HG03280 (cell line): ENCODE measurements at regions not wholly inside any gene's neighbourhood (a gene's known extent, or its start where the extent isn't known, plus 50 kb on each side); places are given as distances from the start of the nearest gene placed in this dataset.
"Not testable (repeated sequence)": the region's sequence is repeated elsewhere in the genome, so short reads cannot be mapped to it uniquely, and the experiment has no call there.

Experiments
- ATAC-seq: cut with Tn5 transposase; IDR thresholded peaks from one replicate; pipeline ENCODE4 v1.9.1; 2021; ENCODE audit warnings: mild to moderate bottlenecking, moderate library complexity; ENCODE audit not compliant: unreplicated experiment

DNA sequence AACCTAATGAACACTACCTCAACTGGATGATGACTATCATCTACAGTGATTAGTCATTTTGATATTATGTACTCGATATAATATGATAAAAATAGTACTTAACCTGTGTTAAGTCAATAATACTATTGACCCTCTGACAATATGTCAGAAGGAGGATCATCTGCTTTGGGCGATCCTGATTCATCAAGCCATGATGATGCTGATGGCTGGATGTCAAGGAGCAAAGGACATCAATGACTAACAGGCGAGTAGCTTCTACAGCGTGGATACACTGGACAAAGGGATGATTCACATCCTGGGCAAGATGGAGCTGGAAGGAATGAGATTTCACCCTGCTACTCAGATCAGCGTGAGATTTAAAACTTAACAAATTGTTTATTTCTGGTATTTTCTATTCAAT is 94.4 kb upstream of the SKAP2 start:
- no peak for ATAC-seq

DNA sequence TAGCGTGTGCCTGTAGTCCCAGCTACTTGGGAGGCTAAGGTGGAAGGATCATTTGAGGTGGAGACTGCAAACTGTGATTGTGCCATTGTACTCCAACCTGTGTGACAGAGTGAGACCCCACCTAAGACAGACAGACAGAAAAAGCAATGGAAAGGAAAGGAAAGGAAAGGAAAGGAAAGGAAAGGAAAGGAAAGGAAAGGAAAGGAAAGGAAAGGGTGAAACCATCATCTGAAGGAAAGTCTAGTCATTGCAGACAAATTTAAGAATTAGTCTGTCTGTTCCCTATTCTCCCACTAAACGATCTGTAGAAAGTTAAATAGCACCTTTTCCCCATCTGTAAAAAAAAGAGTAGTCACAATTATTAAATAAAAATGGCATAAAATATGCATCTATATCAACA is 91.1 kb upstream of the SKAP2 start:
- no peak for ATAC-seq

DNA sequence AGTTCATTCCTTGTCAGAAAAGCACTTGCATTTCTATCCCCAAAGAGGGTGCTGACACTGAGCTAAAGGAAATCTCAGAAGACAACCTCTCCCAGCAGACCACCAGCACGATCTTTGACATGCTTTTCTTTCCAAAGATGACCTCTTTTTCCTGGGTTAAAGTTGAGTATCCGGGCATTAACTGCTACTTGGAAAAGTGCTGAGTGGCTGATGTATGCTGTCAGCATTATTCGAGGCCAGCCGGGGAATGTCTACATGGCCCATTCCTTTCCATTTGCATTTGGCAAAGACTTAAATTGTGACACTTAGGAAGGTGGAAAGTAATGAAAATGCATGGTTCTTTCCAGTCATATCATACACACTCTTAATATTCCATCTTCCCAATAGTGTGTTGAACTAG is 90.6 kb upstream of the SKAP2 start:
- no peak for ATAC-seq

DNA sequence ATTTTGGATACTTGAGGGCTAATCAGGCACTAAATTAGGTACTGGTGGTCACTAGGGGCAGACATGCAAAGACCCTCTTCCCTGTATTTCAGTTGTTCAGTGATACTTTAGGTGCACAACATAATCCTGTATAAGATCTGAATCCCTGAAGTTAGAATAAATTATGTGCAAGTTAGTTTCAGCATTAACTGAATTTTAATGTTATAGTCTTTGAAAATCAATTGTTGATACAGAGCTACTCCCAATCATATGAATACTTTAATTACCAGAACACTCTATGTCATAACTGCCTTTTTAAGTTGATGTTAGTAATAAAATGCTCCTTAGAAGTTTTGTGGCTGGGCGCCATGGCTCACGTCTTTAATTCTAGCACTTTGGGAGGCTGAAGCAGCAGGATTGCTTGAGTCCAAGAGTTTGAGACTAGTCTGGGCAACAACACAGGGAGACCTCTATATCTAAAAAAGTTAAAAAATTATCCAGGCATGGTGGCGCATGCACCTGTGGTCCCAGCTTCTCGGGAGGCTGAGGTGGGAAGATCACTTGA is 87.1 kb upstream of the SKAP2 start:
- no peak for ATAC-seq

DNA sequence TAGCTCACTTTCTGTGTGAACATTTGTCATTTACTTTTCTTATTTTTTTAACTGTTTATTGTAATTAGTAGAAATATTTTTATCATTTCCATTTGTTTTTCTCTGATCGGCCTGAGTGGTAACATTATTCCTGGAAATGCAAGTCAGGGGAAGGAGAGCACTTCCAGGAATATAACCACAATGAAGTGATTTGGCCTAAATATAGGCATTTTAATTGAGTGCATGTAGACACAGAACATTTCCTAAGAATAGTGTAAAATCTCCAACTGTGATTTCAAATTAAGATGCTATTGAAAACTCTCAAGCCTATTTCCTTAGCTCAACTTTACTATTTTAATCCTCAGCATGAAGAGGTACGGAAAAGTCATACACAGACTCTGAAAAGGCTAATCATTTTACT is 86.5 kb upstream of the SKAP2 start:
- no peak for ATAC-seq

DNA sequence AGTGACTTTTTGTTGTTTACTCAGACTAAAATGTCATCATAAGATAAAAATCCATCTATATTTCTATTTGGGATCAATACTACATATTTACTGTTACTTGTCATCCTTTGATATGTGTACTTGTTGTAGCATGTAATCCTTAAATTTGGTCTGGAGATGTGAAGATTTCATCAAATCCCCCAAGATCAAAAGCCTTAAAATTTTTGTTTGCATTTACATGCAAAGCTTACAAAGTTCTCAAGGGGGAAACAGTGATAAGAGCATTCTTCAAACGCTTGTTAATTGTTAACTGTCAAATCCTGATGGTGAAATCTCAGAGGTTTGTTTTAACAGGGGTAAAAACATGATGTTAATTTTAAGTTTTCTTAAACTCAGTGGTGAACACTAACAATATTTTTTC is 84.9 kb upstream of the SKAP2 start:
- no peak for ATAC-seq

DNA sequence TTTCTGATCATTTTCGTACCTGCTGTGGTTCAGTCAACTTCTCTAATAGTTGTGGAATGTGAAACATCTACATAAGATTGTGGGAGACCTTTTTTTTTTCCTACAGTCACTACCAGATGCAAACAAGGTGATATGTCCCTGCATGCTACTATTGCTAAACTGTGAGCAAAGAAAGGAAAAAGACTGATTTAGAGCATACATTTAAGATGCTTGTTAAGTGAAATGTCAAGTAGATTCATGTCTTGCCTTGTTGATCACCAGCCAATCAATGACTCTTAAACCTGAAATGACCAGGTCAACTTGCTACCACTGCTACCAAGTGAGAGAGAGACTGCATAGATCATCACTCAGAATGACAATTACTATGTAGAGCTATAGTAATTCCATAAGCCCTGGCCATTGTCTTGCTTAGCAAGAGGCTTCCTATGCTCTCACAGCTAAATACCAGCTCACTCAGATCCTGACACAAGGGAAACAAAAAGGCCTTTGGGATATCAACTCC is 84.3 kb upstream of the SKAP2 start:
- no peak for ATAC-seq

DNA sequence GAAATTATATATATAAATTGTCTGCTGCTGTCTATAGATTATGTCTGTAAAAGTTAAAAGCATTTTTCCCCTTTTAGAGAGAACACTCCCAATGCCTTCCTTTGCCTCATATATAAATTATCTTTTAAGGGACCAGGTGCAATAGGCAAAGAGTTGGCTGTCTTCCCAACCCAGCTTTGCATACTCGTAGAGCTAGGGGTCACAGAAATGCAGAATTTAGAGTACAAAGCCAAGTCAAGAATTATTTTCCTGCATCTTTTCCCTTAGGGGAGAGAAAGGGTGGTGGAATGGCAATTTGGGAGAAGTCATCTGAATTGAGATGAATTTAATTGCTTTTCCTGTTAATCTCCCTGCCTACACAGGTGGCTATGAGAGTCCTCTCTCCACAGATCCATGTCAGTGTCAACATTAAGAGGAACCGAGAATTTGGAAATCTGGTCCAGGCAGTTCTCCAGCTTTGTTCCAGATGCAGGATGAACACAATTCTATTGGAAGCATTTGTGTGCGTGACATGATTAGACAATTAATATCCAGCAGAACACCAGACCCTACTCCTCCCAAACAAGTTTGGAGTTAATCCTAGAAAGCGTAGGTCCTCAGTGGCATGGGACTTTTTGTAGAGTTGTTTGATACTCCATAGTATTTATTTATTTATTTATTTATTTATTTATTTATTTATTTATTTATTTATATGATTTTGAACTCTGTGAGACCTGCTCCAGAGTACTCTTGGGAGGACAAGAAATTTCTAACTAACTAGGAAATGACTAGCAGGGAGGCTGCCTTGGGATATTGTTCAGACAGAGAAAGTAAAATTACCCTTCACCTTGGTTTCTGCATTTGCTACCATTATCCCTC is 80.3 kb upstream of the SKAP2 start:
- no peak for ATAC-seq

DNA sequence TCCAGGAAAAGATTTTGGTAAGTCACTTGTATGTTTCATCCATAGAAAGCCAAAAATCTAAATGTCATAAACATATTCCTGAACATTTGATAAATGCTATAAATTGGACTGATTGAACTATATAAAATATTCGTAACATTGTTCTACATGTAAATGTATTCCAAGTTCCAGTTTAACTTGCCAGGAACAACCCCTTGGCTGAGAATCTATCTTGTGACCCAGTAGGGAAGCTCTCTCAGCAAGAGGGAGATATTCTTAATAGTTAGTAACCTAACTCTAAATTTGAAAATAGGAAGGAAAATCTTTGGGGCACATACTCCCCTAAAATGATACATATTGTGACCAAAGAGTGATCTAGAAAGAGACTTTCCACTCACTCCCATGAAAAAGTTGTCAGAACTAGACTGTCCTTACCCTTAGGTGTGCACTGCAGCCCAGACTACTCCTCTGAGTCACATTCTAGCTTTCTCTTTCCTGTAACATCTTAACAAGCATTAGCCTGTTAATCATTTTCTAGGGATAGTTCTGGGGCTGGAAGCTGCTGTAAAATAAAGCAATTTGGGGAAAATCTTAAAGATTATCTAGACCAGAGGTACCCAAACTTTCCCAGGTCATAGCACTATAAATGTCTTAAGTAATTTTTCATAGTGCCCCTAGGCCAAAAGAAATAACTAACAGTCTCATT is 73.7 kb upstream of the SKAP2 start:
- ATAC-seq: no peak

DNA sequence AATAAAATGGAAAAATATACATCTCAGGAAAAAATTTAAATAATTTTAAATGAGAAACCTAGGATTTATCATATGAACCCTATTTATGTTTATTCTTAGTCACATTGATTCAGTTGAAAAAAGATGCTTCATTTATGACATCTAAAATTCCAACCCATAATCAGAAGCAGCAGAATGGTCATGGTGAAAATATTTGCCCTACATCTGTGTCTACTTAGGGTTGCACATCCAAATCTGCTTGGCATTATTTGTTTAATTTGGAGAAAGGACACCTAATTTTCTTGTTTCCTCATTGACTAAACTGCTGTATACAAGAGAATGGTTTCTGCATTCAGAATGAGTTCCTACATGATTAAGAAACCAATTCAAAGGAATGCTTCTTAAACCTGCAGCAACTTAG is 72.9 kb upstream of the SKAP2 start:
- no peak for ATAC-seq

DNA sequence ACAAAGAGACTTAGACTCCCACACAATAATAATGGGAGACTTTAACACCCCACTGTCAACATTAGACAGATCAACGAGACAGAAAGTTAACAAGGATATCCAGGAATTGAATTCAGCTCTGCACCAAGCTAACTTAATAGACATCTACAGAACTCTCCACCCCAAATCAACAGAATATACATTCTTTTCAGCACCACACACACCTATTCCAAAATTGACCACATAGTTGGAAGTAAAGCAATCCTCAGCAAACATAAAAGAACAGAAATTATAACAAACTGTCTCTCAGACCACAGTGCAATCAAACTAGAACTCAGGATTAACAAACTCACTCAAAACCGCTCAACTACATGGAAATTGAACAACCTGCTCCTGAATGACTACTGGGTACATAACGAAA is 68.2 kb upstream of the SKAP2 start:
- not testable (repeated sequence) for ATAC-seq

DNA sequence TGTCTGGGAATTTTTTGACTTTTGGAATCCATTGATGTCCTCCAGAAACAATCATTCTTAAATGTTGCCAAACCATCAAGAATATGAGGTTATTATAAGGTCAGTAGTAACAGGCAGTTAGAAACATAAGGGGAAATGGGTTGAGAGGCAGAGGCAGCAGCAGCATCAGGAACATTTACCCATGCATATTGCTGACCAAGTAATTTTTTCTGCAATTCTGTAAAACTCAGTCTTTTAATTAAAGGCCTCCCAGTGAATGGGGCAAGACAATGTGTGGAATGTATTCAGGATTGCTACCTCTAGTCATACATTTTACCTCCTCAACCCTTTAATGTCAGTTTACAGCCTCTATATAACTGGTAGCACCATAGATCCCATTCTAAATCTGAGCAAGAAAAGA is 66.5 kb upstream of the SKAP2 start:
- no peak for ATAC-seq

DNA sequence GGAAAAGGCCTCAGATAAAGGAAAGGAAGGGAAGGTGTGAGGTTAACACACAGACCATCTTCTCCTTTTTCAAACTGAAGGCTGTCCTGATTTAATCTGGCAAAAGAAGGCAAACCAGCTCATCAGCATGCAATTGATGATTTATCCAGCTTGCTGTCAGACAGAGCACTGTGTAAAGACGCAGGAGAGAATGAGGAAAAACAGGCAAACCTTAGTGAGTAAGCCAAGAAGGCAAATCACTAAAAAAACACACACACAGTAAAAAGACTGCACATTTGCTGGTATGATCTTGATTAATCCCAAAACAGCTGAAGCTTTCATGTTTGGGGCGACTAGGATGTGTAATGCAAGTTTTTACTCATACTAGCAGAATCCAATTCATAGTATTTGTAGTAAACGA is 65.8 kb upstream of the SKAP2 start:
- no peak for ATAC-seq

DNA sequence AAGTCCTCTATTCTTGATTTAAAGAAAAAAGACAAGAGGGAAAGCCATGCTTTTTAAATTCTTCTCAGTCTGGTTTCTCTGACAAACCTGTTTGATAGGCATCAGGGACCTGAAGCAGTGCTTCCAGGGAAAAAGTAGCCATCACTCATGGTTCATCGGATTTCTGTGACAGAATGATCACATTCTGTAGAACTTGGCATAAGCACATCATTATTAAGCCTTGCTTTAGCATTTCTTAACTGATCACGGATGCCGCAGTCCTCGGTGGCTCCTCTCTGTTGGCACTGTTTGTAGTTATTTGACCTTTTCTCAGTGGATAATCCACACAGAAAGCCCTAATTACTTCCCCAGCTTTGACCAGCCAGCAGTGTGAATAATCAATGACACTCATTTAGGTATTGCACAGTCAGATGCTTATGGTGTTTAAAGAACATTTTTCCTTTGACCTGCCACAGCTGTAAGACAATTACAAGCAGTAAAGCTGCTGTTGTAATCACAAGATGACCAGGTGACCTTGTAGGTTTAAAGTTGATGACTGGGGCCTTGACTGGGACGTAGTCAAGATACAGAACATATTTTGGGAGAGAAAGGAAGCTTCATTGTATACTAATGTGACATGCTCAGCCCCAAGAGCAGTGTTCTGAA is 64.4 kb upstream of the SKAP2 start:
- no peak for ATAC-seq

DNA sequence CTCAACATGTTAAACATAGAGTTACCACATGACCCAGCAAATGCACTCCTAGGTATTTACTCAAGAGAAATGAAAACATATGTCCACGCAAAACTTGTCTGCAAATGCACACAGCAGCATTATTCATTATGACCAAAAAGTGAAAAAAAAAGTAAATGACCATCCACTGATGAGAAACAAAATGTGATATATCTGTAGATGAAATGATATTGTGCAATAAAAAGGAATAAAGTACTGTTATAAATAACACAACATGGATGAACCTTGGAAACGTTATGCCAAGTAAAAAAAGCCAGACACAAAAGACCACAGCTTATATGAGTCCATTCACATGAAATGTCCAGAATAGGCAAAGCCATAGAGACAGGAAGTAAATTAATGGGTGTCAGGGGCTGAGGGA is 61.4 kb upstream of the SKAP2 start:
- no peak for ATAC-seq

DNA sequence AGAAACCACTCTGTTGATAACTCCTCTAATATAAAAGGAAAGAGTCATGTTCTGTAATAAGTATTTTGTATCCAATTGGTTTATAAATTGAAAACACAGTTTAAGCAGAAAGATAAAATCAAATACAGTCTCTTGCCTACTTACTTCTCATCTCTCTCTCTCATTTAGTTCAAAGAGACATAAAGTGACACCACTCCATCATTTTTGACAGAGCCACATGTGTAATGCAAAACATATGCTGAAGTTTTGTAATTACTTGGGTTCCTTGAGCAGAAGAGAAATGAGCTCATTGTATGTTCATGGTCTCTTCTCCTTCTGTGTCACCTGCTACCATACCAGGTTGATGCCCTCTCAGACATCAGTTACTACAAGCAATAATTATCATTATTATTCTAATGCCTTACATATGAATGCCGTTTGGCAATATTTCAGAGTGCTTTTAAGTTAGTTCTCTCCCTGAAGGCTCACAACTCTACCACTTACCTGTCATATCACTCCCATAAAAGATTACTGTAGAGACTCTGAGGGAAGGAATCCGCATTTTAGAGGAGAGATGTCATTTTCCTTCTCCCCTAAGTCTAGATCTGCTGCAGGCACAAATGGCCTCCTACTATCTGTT is 59.9 kb upstream of the SKAP2 start:
- ATAC-seq: no peak

DNA sequence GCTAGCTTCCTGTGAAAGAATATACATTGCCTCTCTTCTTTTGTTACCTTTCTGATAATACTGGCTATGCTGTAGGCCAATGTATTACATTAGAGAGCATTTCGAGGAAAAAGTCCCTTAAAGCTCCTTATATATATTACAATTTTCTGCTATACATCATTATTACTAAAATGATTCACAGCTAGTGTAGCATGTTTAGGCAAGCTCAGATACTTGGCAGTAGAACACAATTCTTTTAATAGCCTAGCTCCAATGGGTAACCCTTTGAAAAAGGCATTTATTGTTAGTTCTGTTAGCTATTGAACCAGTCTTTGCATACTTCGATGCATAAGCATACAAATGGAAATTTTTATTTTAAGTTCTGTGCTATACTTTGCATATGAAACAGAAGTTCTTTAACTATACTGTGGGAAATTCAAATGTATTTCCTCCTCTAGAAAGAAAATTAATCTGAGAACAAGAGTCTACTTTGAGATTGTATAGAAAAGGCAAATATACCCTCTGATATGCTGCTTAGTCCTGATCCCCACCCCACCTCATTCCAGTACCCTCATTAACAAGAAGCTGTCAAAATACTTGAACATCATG is 55.6 kb upstream of the SKAP2 start:
- no peak for ATAC-seq

DNA sequence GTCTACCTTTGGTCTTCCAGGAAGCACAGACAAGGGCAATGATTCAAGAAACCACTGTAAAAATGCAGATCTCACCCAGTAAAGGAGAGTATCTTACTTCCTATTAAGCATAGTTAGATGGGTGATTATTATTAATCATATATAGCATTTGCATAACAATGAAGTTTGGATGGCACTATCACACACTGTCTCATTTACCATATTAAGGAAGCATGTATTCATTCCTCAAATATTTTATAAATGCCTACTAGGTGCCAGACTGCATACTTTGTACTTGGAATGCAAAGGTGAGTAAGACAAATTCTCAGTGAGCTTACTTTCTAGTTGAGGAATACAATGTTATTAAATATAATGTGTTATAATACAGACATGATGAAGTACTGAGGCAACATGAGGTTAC is 53.9 kb upstream of the SKAP2 start:
- ATAC-seq: no peak

DNA sequence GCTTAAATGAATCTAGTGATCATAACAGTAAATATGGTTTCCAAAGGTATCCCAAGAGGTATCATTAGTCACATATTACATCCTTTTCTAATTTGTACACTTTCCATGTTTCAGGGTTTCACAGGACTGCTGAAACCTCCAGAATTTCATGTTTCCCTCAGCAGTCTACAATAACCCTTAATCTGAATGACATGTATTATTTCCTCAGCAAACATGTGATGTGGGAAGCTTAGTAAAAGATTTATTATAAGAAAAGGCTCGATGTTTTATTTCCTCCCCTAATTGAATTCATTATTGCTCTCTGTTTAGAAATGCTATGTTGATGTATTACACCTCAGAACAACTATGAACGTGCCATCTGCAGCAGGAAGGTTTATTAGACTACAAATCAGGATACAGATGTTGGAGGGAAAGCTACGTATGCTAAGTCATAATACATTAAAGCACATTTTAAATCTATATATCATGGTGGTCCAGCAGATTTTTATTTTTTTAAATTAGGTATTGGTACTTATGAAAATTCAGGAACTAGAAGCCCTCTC is 52.5 kb upstream of the SKAP2 start:
- ATAC-seq: no peak

DNA sequence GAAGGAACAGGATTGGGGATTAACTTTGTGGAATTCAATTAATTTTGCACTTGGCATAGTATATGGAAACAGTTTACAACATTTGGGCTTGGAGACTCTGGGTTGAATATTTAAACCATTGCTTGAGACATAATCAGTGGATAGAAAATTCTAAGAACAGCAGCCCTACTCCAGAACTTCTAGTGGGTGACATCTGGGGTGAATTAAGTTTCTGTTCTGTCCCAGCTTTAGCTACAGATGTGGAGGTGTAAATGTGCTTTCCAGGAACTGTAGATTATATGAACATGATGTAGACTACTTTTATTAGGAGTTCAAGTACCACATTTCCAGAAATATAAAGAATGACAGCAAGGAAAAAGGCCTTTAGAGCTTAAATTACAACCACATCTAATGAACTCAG is 51.9 kb upstream of the SKAP2 start:
- no peak for ATAC-seq
